Daoy (cell line): ENCODE measurements at regions not wholly inside any gene's neighbourhood (a gene's known extent, or its start where the extent isn't known, plus 50 kb on each side); places are given as distances from the start of the nearest gene placed in this dataset.

Experiments used
- DNase-seq: peaks from one replicate; pipeline ENCODE4 v3.0.0-alpha.2; 2015; ENCODE audit warnings: low read depth

DNA sequence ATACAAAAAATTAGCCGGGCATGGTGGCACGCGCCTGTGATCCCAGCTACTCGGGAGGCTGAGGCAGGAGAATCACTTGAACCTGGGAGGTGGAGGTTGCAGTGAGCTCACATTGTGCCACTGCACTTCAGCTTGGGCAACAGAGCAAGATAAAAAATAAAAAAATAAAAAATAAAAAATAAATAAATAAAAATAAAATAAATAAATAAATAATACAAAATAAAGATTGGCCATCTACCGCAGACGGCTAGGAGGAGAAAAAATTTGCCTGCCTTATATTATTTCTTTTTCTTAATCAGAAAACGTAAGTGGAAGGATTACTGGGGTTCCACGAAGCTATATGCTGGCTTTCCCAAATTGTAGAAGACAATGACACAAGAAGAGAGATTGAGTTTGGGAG is 229.7 kb downstream of the EPHA4 start:
- no peak for DNase-seq

DNA sequence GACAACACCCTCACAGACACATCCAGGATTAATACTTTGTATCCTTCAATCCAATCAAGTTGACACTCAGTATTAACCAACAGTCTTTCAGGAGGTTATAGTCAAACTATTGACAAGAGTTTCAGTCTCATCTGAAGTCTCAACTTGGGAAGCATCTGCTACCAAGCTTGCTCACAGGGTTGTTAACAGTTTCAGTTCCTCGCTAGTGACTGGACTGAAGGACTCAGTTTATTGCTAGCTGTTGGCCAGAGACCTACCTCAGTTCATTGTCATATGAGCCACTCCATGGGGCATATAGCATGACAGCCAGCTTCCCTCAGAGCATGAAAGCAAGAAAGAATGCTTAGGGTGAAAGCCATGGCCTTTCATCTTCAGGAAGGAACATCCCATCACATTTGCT is 228.6 kb downstream of the EPHA4 start:
- DNase-seq = no peak

DNA sequence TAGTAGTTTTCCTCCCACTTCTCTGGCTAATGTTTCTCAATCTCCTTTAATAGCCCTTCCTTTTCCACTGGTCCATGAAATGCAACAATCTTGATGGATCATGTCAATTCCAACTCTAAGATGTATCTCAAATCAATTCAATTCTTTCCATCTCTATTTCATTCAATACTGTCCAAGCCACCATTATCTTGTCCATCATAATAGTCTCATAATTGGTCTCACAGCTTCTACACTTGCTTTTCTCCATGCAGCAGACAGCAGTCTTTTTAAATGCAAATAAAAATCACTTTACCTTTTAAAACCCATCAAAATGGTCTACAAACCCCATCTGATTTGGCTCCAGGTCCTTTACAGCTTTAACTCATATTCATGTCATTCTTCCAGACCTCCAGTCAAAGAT is 226.6 kb downstream of the EPHA4 start:
- no peak for DNase-seq

DNA sequence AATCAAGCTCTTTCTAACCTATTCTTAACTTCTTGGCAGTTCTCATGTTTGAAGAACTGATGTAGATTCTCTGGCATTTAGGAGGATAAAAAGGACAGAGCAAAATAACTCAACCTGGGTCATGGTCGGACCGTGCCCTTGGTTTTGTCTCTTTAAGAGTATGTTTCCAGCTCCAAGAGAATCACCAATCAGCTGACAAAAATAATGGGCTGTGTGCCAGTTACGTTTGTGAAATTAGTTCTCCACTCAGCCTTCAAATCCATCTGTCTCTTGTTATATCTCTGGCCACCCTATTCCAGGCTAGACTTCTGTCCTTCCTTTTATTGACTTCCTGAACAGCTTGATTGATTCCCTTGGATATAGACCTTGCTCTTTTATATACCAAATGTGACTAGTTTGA is 225.7 kb downstream of the EPHA4 start:
- DNase-seq = no peak

DNA sequence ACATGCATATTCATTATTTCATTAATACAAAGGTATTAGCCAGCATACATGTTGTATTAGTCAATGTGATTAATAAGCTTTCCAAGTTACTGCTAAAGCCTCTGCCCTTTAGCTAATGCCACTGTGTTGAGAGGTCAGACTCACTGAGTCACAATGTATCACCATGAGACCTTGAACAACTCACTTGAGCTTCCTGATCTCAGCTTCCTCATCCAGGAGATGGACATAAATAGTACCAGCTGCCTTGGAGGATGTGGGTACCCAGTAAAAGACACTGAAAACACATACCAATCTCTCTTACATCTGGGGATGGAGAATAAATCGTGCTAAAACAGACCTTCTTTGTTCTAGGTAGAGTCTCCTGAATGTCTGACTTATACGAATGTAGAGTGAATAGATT is 224.6 kb downstream of the EPHA4 start:
- no peak for DNase-seq

DNA sequence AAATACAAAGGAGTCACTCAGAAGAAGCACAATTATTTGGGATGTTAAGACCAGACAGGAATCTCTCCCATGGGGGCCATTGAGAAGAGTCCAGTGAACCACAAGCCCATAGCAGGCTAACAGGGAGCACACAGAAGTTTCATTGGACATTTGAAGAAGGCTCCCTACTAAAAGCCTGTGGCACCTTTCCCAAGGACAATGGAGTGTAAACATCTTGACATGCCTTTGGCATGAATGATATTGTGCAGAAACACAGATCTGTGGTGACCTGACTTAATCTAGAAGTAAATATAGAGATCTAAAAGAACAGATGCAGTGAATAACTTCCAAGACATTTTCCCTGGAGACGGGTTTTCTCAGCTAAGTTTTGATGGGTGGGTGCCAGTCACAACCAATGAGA is 221.5 kb downstream of the EPHA4 start:
- DNase-seq = no peak

DNA sequence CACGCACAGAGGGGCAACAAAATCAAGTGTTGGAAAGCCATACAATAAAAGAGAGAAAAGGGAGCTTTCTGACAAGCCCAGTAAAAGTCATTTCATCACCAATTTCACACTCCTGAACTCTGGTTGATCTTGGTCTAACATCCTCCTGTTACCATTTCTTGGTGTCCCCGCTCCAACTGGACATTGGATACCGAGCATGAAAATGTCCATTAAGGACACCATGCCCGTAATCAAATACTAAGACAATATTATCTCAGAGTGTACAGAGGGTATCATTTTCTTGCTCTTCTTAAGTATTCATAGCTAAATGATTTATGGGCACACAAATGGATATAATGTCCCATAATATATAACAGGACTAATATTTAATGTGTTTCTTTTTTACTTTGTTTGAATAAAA is 218.9 kb downstream of the EPHA4 start:
- DNase-seq = no peak

DNA sequence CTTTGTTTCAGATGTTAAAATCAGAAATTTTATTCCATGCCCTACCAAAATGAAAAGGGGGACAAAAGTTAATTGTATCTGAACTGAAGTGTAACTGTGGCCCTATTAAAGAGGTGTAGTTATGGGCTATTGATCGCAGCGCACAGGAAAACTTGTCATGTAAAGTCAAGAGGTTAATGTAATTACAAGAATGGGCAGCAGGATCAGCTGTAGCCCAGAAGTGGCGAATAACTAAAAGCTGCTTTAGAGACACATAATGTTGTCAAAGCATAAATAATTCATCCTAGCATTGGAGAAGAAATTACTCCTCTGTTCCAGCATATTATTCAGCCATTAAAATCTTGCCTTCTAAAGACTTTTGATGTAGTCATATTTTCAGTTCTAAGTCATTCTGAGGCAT is 211.8 kb downstream of the EPHA4 start:
- DNase-seq = no peak

DNA sequence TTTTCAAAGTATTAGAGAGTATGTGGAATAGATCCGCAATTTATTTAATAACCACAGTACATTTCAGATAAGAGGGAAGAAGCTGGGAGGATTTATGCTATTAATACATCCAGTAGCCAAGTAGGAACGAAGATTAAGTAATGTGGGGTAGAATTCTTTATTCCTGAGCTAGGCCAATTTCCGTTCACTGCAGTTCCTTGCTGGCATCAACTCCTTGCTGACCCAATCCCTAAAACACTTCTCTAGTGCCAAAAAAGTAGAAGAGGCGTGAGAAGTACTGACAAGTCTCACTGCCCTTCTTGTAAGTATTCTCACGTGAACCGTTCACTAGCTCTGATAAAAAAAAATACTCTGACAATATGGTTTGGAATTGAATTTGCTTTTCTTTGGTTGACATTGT is 211.4 kb downstream of the EPHA4 start:
- DNase-seq = no peak

DNA sequence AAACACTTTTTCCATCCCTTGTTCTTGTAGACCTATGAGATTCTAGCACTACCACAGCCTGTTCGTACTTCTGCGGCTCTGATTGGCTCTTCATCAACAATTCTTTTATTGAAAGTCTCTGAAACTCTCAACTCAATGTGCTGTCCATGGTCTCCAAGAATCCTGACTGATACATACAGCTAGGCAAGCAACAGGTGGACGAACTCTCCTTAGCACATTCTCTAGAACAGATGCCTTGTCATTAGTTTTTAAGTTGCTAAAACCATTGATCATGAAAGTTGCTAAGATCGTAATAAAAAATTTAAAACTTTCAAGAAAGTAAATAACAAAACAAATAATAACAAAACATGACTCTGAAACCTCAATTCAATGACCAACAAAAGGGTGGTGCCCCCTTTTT is 210.5 kb downstream of the EPHA4 start:
- no peak for DNase-seq

DNA sequence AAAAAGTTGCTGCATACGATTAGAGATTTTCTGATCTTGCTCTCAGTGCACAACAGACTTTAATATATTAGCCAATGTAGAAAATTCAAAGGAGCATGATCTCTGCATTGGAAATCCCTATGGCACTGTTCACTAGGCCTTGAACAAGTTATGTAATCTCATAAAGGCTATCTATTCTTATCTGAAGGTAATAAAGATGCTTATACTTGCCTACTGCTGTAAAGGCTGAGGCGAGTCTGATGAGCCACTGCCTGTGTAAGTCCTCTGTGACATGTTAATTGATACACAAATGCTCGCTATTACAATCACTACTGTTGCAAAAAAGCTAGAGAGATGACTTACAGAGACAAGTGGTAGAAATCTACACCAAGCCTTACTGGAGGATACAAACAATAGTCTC is 207.4 kb downstream of the EPHA4 start:
- DNase-seq = no peak
